ENCODE measurements at regions not wholly inside any gene's neighbourhood (a gene's known extent, or its start where the extent isn't known, plus 50 kb on each side); places are given as distances from the start of the nearest gene placed in this dataset.

DNA sequence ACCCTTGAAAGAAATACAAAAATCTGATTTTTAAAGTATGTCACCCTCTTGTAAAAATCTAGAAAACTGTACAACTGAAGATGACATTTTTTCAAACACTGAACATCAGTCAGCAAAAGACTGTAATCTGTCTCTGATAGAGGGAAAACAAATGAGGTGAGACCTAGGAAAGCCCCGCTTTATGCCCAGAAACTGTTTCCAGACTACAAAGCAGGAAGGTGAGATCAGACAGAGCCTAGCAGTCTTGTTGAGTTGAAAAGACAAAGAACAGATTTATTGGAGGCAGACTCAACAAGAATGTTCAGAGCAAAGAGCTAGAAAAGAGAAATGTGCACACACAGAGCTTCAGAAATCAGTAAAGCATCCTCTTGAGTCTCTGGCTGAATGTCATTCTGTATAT, 873.6 kb downstream of the LRFN5 start:
- Mint-ChIP-seq H3K4me3 (no peak overlapping the region), H3K9me3 (no peaks in the 10 kb centered on the region), H3K4me1 (no peaks in the 10 kb centered on the region), H3K36me3 (ENCODE audit: low read depth) (no peaks in the 10 kb centered on the region), H3K27ac (ENCODE audit: unreplicated experiment) (no peak overlapping the region), H3K27me3 (ENCODE audit: low read depth) (no peaks in the 10 kb centered on the region)
- TF ChIP-seq, protein P1, sequence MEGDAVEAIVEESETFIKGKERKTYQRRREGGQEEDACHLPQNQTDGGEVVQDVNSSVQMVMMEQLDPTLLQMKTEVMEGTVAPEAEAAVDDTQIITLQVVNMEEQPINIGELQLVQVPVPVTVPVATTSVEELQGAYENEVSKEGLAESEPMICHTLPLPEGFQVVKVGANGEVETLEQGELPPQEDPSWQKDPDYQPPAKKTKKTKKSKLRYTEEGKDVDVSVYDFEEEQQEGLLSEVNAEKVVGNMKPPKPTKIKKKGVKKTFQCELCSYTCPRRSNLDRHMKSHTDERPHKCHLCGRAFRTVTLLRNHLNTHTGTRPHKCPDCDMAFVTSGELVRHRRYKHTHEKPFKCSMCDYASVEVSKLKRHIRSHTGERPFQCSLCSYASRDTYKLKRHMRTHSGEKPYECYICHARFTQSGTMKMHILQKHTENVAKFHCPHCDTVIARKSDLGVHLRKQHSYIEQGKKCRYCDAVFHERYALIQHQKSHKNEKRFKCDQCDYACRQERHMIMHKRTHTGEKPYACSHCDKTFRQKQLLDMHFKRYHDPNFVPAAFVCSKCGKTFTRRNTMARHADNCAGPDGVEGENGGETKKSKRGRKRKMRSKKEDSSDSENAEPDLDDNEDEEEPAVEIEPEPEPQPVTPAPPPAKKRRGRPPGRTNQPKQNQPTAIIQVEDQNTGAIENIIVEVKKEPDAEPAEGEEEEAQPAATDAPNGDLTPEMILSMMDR (conservative IDR thresholded peaks at IDR 0.05) = no peak
- DNase-seq (ENCODE audit: low read depth, low spot score) = no peak

GRCh38 chr14:42475289-42475688, 868.6 kb downstream of the LRFN5 start:
- Mint-ChIP-seq H3K36me3 (ENCODE audit: low read depth) (peaks cover 2% of the 10 kb centered on the region), H3K27me3 (ENCODE audit: low read depth) (no peaks in the 10 kb centered on the region), H3K27ac (ENCODE audit: unreplicated experiment) (no peak overlapping the region), H3K4me3 (no peak overlapping the region), H3K9me3 (peaks cover 6% of the 10 kb centered on the region), H3K4me1 (peaks cover 4% of the 10 kb centered on the region)
- TF ChIP-seq, protein P1 (conservative IDR thresholded peaks at IDR 0.05) = no peak
- no peak for DNase-seq (ENCODE audit: low read depth, low spot score)

DNA sequence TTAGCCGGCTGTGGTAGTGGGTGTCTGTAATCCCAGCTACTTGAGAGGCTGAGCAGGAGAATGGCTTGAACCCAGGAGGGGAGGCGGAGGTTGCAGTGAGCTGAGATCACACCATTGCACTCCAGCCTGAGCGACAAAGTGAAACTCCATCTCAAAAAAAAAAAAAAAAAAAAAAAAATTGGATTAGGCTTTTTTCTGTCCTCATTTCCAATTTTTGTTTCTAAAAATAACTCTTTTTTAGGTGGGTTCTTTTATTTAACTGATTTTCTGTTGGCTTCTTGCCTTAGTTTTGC, 863.7 kb downstream of the LRFN5 start:
- TF ChIP-seq, protein P1 (conservative IDR thresholded peaks at IDR 0.05) = no peak
- H3K9me3 Mint-ChIP-seq = peaks cover 6% of the 10 kb centered on the region
- H3K36me3 Mint-ChIP-seq (ENCODE audit: low read depth) = peaks cover 2% of the 10 kb centered on the region
- H3K4me3 Mint-ChIP-seq = no peak overlapping the region
- H3K27me3 Mint-ChIP-seq (ENCODE audit: low read depth) = no peaks in the 10 kb centered on the region
- H3K27ac Mint-ChIP-seq (ENCODE audit: unreplicated experiment) = no peak overlapping the region
- peaks cover 4% of the 10 kb centered on the region for H3K4me1 Mint-ChIP-seq
- DNase-seq (ENCODE audit: low read depth, low spot score) = no peak

DNA sequence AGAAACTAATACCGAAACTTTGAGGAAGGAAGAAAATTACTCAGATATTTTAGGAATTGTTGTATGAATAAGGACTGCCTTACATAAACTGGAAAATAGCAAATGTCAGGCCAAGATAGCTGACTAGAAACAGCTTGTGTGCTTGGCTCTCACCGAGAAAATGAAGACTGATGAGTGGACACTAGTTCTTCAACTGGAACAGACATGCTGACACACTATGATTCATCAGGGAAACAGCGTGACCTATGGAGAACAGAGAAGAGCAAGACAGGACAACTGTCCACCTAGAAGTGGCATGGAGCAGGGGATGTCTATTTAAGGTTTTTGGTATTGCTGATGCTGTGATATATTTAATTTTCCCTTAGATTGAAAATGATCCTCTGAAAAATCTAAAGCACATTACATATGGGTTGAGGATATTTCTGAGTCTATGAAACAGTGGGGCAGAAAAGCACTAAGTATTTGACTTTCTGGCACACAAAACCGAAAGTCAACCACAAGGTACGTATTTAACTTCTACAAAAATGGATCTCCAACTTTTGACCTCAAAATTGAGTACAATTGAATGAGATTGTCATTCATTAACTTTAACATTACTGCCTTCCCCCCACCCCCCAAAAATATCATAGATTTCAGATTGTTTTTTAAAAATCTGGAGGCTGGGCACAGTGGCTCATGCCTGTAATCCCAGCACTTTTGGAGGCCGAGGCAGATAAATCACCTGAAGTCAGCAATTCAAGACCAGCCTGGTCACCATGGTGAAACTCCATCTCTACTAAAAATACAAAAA, 863.2 kb downstream of the LRFN5 start:
- peaks cover 2% of the 10 kb centered on the region for H3K36me3 Mint-ChIP-seq (ENCODE audit: low read depth)
- H3K4me1 Mint-ChIP-seq = peaks cover 4% of the 10 kb centered on the region
- no peak overlapping the region for H3K4me3 Mint-ChIP-seq
- DNase-seq (ENCODE audit: low read depth, low spot score) = no peak
- H3K27ac Mint-ChIP-seq (ENCODE audit: unreplicated experiment) = no peak overlapping the region
- peaks cover 6% of the 10 kb centered on the region for H3K9me3 Mint-ChIP-seq
- H3K27me3 Mint-ChIP-seq (ENCODE audit: low read depth) = no peaks in the 10 kb centered on the region
- TF ChIP-seq, protein P1 (conservative IDR thresholded peaks at IDR 0.05) = no peak

- H3K36me3 Mint-ChIP-seq (ENCODE audit: low read depth) = no peaks in the 10 kb centered on the region
- peaks cover 4% of the 10 kb centered on the region for H3K4me1 Mint-ChIP-seq
- no peak for DNase-seq (ENCODE audit: low read depth, low spot score)
- TF ChIP-seq, protein P1 (conservative IDR thresholded peaks at IDR 0.05) = no peak
- H3K4me3 Mint-ChIP-seq = no peak overlapping the region
- peaks cover 7% of the 10 kb centered on the region for H3K9me3 Mint-ChIP-seq
- H3K27ac Mint-ChIP-seq (ENCODE audit: unreplicated experiment) = no peak overlapping the region
- H3K27me3 Mint-ChIP-seq (ENCODE audit: low read depth) = no peaks in the 10 kb centered on the region
Measured at GRCh38 chr14:42460673-42461072, 854.0 kb downstream of the LRFN5 start.

Data from neural crest cell (in vitro differentiated cells).